CD14-positive monocyte (primary cell): ENCODE measurements at regions not wholly inside any gene's neighbourhood (a gene's known extent, or its start where the extent isn't known, plus 50 kb on each side); places are given as distances from the start of the nearest gene placed in this dataset.
A peak's percentile ranks its signal among the peaks of the same experiment; 100 is the strongest.

ENCODE experiments used
- DNase-seq, 3 donors: peaks; one replicate each; pipeline ENCODE4 v3.0.0-alpha.2; 2011 to 2022
- H2AFZ ChIP-seq: 2 replicates; pipeline ENCODE4 v1.6.0; 2012; ENCODE audit warnings: mild to moderate bottlenecking, low read depth, low read length, inconsistent platforms; ENCODE audit not compliant: insufficient read depth, poor library complexity, severe bottlenecking
- H3K27ac ChIP-seq, 2 donors: 1 replicate in 1 of 2; 2 replicates in 1 of 2; pipeline ENCODE4 v1.5.1; 2012 to 2013; ENCODE audit warnings: low read length in 2 of 2, control low read depth in 1 of 2, inconsistent platforms in 1 of 2, low read depth in 1 of 2, mild to moderate bottlenecking in 1 of 2
- H3K27me3 ChIP-seq, 2 donors: one replicate each; pipeline versions ENCODE4 v1.6.0 to v1.6.1; 2011 to 2013; ENCODE audit warnings: low read length in 2 of 2; ENCODE audit not compliant: control insufficient read depth in 2 of 2, insufficient read depth in 2 of 2
- H3K36me3 ChIP-seq, 2 donors: replicated peaks in 1 of 2; 1 replicate in 1 of 2; 2 replicates in 1 of 2; pipeline versions ENCODE4 v1.5.1 to v1.6.1; 2012 to 2013; ENCODE audit warnings: low read length in 2 of 2, control low read depth in 1 of 2, inconsistent platforms in 1 of 2, mild to moderate bottlenecking in 1 of 2; ENCODE audit not compliant: insufficient read depth in 2 of 2, control insufficient read depth in 1 of 2
- H3K4me1 ChIP-seq, 2 donors: 1 replicate in 1 of 2; 2 replicates in 1 of 2; pipeline versions ENCODE4 v1.5.1 to v1.6.1; 2012 to 2013; ENCODE audit warnings: low read length in 2 of 2, control low read depth in 1 of 2, inconsistent platforms in 1 of 2, mild to moderate bottlenecking in 1 of 2, moderate library complexity in 1 of 2; ENCODE audit not compliant: insufficient read depth in 2 of 2, control insufficient read depth in 1 of 2
- H3K4me2 ChIP-seq: replicated peaks from 2 replicates; pipeline ENCODE3; 2012; ENCODE audit warnings: low read length, moderate library complexity, mild to moderate bottlenecking; ENCODE audit not compliant: poor library complexity, severe bottlenecking; ENCODE audit errors: extremely low read depth
- H3K4me3 ChIP-seq, 3 experiments: fragments of 200-600 bp in 1 of 3; sonication (generic) in 1 of 3; replicated peaks in 1 of 3; 1 replicate in 2 of 3; 2 replicates in 1 of 3; pipeline ENCODE4 v1.5.1; 2011 to 2013; ENCODE audit warnings: low read length in 3 of 3, mild to moderate bottlenecking in 3 of 3, control low read depth in 2 of 3, low read depth in 2 of 3, inconsistent platforms in 1 of 3, moderate library complexity in 1 of 3
- H3K79me2 ChIP-seq: 2 replicates; pipeline ENCODE4 v1.6.0; 2012; ENCODE audit warnings: mild to moderate bottlenecking, control low read depth, inconsistent platforms, low read length, moderate library complexity; ENCODE audit not compliant: insufficient read depth
- H3K9ac ChIP-seq: 2 replicates; pipeline ENCODE4 v1.6.0; 2017; ENCODE audit warnings: low read length, mild to moderate bottlenecking; ENCODE audit not compliant: insufficient read depth, poor library complexity, severe bottlenecking
- H3K9me3 ChIP-seq, 2 donors: replicated peaks in 1 of 2; 1 replicate in 1 of 2; 2 replicates in 1 of 2; pipeline versions ENCODE4 v1.5.1 to v1.6.1; 2012 to 2013; ENCODE audit warnings: low read length in 2 of 2, control low read depth in 1 of 2; ENCODE audit not compliant: control insufficient read depth in 1 of 2, insufficient read depth in 1 of 2
- H4K20me1 ChIP-seq: 2 replicates; pipeline ENCODE4 v1.6.0; 2012; ENCODE audit warnings: mild to moderate bottlenecking, low read length, control low read depth, moderate library complexity; ENCODE audit not compliant: insufficient read depth
- H3K27ac Mint-ChIP-seq, 7 donors: one replicate each; pipeline ENCODE4 v1.8.0; 2020; ENCODE audit warnings: mild to moderate bottlenecking in 7 of 7, mixed read lengths in 7 of 7, moderate library complexity in 6 of 7, inconsistent platforms in 2 of 7
- H3K27me3 Mint-ChIP-seq, 3 donors: one replicate each; pipeline ENCODE4 v1.8.0; 2021 to 2022; ENCODE audit warnings: low read depth in 3 of 3, mild to moderate bottlenecking in 3 of 3, mixed read lengths in 3 of 3, moderate library complexity in 3 of 3, inconsistent platforms in 1 of 3
- H3K36me3 Mint-ChIP-seq, 2 donors: one replicate each; pipeline ENCODE4 v1.8.0; 2020; ENCODE audit warnings: mixed read lengths in 2 of 2, inconsistent platforms in 1 of 2, mild to moderate bottlenecking in 1 of 2
- H3K4me1 Mint-ChIP-seq: one replicate; pipeline ENCODE4 v1.8.0; 2020; ENCODE audit warnings: mild to moderate bottlenecking, mixed read lengths
- H3K4me3 Mint-ChIP-seq, 2 donors: one replicate each; pipeline ENCODE4 v1.8.0; 2020; ENCODE audit warnings: mild to moderate bottlenecking in 2 of 2, mixed read lengths in 2 of 2, moderate library complexity in 1 of 2
- H3K9me3 Mint-ChIP-seq, 7 donors: one replicate each; pipeline ENCODE4 v1.8.0; 2020 to 2022; ENCODE audit warnings: mixed read lengths in 7 of 7, mild to moderate bottlenecking in 6 of 7, moderate library complexity in 6 of 7, inconsistent platforms in 2 of 7
- WGBS: methylation state at CpG from one replicate; pipeline ENCODE4 v1.1.5; 2013; ENCODE audit warnings: missing lambda C conversion rate; ENCODE audit not compliant: insufficient coverage; 5-methylcytosine and 5-hydroxymethylcytosine counted together
- intact Hi-C, 2 donors: fragments of 100-400 bp; cut with micrococcal nuclease; formaldehyde crosslinking; loops; one replicate each; pipeline versions ENCODE4 v1.15.0 to v1.15.1; 2023
- TF ChIP-seq, protein P1 (sequence below): fragments of 200-600 bp; IDR thresholded peaks from one replicate; pipeline ENCODE4 v1.8.0; 2022; ENCODE audit warnings: antibody characterized with exemption, mild to moderate bottlenecking

DNA sequence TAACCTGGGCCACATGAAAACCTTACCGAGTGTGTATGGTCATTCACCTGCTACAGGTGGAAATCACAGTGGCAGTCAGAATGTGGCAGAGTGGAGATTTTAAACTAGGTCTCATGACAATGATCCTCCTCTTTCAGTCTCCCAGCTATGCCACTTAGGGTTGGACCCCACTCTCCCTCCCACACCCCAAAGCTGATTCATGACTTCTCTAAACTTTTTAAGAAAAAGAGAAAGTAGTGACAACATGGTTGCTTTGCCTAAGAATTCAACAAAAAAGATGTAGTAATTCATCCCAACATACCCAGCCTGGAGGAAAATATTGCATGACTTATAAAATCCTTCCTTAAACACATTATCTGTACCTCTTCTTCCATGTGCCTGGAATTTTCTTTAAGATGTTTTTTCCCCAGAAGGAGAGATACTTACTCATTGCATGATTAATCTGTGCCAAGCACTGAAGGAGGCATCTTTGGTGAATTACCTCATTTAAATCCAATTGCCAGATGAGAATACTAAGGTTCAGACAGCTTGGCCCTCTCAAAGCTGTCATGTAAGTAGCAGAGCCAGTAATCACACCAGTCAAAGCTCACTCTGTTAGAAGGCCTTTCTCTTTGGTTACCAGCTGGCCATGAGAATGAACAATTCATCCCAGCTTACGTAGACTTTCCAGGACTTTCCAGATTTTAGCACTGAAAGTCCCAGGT, 119.9 kb downstream of the COPRS start:
- Histone ChIP-seq H3K36me3 (no peaks in the 10 kb centered on the region), H3K27me3 (no peaks in the 10 kb centered on the region), H3K4me1 (no peaks in the 10 kb centered on the region), H3K9ac (no peak overlapping the region), H3K4me3 (no peak overlapping the region), H3K79me2 (no peaks in the 10 kb centered on the region), H4K20me1 (no peaks in the 10 kb centered on the region), H2AFZ (no peak overlapping the region), H3K9me3 (no peaks in the 10 kb centered on the region), H3K4me2 (no peak overlapping the region), H3K27ac (no peak overlapping the region)
- DNase-seq: no peak
- no peak overlapping the region for H3K4me3 Mint-ChIP-seq
- 100% methylated on average over 1 of the region's 2 CpGs for WGBS
- H3K27me3 Mint-ChIP-seq: peaks cover 2 to 10% (median 4%) of the 10 kb centered on the region in 3 donors
- no peaks in the 10 kb centered on the region for H3K36me3 Mint-ChIP-seq
- H3K4me1 Mint-ChIP-seq: no peaks in the 10 kb centered on the region
- peaks cover 0 to 2% (median 0%) of the 10 kb centered on the region in 7 donors for H3K9me3 Mint-ChIP-seq
- intact Hi-C loops: no loop called here
- TF ChIP-seq, protein P1, sequence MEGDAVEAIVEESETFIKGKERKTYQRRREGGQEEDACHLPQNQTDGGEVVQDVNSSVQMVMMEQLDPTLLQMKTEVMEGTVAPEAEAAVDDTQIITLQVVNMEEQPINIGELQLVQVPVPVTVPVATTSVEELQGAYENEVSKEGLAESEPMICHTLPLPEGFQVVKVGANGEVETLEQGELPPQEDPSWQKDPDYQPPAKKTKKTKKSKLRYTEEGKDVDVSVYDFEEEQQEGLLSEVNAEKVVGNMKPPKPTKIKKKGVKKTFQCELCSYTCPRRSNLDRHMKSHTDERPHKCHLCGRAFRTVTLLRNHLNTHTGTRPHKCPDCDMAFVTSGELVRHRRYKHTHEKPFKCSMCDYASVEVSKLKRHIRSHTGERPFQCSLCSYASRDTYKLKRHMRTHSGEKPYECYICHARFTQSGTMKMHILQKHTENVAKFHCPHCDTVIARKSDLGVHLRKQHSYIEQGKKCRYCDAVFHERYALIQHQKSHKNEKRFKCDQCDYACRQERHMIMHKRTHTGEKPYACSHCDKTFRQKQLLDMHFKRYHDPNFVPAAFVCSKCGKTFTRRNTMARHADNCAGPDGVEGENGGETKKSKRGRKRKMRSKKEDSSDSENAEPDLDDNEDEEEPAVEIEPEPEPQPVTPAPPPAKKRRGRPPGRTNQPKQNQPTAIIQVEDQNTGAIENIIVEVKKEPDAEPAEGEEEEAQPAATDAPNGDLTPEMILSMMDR: no peak
- no peak overlapping the region for H3K27ac Mint-ChIP-seq

GRCh38 chr17:31738488-31738887, 120.6 kb downstream of the COPRS start:
- Histone ChIP-seq H3K36me3 (no peaks in the 10 kb centered on the region), H3K79me2 (no peaks in the 10 kb centered on the region), H2AFZ (no peak overlapping the region), H3K4me2 (no peak overlapping the region), H3K4me3 (no peak overlapping the region), H4K20me1 (no peaks in the 10 kb centered on the region), H3K9ac (no peak overlapping the region), H3K4me1 (no peaks in the 10 kb centered on the region), H3K27me3 (no peaks in the 10 kb centered on the region), H3K27ac (no peak overlapping the region), H3K9me3 (no peaks in the 10 kb centered on the region)
- DNase-seq: no peak
- H3K36me3 Mint-ChIP-seq: no peaks in the 10 kb centered on the region
- intact Hi-C loops: no loop called here
- no peaks in the 10 kb centered on the region for H3K4me1 Mint-ChIP-seq
- H3K4me3 Mint-ChIP-seq: no peak overlapping the region
- peaks cover 0 to 2% (median 0%) of the 10 kb centered on the region in 7 donors for H3K9me3 Mint-ChIP-seq
- H3K27ac Mint-ChIP-seq: peak overlapping the region in 1 of 7 donors; percentile 15
- TF ChIP-seq, protein P1: no peak
- peaks cover 2 to 7% (median 4%) of the 10 kb centered on the region in 3 donors for H3K27me3 Mint-ChIP-seq
